Activated CD8-positive, alpha-beta memory T cell treated with anti-CD3 and anti-CD28 coated beads for 1 hour (primary cell): ENCODE measurements at regions not wholly inside any gene's neighbourhood (a gene's known extent, or its start where the extent isn't known, plus 50 kb on each side); places are given as distances from the start of the nearest gene placed in this dataset.
"Not testable (repeated sequence)": the region's sequence is repeated elsewhere in the genome, so short reads cannot be mapped to it uniquely, and the experiment has no call there.

ENCODE experiments used
- DNase-seq, 2 donors: peaks; one replicate each; pipeline ENCODE4 v3.0.0-alpha.2; 2020; ENCODE audit warnings: low read depth in 1 of 2; ENCODE audit errors: extremely low read depth in 1 of 2

- no peak for DNase-seq
These were observed 173.9 kb upstream of the PPP1R26 start for GRCh38 chr9:135305546-135306180.

DNA sequence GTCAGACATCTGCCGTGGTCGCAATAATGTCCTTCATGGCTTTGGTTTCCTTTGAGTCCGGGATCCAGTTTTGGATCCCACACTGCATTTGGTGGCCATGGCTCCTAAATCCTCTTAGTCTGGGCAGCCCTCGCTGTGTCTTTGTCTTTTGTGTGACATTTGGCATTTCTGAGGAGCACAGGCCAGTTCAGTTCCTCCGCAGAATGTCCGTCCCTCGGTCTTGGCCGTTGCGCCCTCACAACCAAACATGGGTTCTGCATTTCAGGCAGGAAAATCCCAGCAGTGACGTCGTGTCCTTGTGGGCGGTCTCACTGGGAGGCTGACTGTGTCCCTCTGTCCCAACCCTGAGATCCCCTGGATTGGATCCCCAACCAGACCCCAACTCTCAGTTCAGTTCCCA is 172.9 kb upstream of the PPP1R26 start:
- no peak for DNase-seq

DNA sequence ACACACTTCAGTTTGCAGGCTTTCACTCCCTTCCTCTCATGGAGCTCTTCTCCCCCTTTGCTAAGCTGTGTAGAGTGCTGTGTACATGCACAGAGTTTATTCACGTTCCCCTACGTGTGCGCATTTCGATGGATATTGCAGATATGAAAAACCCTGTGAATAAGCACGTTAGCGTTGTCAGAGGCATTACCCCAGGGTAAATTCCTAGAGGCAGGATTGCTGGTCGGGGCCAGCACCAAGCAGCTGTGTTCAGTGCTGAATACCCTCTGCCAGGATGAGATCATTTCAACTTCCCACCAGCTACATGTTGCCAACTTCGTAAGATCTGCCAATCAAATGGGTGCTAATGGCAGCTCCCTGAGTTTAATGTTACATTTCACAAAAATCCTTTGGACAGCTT is 172.3 kb upstream of the PPP1R26 start:
- no peak for DNase-seq

DNA sequence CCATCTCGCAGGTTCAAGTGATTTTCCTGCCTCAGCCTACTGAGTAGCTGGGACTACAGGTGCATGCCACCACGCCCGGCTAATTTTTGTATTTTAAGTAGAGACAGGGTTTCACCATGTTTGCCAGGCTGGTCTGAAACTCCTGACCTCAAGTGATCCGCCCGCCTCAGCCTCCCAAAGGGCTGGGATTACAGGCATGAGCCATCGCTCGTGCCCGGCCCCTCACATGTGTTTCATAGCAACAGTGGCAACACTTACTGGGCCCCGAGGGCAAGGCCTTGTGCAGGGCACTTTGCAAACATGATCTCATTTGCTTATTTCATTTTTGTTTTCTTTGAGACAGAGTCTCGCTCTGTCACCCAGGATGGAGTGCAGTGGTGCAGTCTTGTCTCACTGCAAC is 171.7 kb upstream of the PPP1R26 start:
- not testable (repeated sequence) for DNase-seq

DNA sequence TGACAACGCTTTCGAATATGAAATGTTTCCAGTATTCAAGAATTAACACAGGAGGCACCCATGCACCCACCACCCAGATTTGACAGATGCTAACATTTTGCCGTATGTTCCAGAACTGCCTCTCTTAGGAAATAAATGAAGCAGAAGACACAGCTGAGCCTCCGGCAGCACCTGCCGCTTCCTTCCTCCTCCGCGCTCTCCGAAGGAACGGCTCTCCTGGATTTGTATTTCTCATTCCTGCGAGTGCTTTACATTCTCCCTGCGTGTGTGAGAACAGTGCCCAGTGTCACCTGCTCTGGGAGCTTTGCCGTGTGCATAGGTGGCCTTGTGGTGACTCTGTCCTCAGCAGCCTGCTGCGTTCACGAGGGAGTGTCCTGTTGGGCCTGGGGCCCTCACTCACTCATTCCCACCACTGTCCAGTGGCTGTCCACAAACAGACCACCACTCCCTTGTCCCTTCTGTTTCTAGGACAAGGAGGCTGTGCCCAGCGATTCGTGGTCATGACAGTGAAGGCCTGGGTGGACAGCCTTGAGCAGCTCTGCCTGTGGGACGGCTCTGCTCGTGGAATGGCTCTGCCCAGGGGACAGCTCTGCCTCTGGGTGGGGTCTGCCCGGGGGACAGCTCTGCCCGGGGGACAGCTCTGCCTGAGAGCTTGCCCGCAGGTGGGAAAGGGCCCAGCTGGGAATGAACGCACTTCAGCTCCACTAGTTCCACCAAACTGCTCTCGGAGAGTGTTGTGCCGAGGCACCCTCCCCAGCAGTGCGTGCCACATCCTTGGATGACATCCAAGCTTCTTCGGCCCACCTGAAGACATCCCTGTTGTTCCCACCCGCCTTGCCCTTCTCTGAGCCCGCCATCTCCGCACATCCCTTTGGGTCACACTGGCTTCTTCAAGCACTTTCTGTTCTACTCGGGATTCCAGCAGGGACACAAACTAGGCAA is 170.5 kb upstream of the PPP1R26 start:
- DNase-seq = no peak

DNA sequence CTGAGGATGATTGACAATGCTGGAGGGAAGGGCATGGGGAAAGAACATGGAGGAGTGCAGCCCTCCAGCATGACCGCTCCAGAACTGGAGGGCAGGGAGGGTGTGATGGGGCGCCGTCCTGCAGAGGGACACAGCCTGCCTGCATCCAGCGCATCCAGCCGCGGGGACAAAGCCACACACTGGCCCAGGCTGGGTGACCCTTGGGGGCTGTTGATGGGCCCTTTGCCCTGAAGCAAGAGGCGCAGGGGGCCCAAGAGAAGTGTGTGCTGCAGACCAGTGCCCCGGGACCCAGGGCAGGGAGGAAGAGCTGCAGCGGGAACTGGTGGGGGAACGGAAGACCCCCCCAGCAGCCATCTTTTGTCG is 169.8 kb upstream of the PPP1R26 start:
- no peak for DNase-seq

DNA sequence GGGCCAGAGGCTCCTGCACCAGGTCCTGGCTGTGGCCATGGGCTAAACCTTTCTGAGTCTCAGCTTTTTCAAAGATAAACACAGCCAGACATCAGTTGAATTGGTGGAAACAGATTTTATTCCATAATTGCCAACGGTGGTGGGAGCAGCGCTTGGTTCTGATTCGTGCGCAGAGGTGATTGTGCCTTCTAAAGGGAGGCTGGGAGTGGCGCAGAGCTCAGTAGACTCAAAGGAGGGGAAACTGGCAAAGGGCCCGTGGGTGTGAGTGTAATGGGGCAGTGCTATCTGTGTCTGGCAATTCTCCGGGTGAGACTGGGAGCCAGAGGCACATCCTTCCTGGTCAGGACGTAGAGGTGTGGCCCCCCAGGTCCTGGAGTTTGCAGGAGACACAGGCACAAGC is 169.4 kb upstream of the PPP1R26 start:
- DNase-seq = no peak

GRCh38 chr9:135315572-135315971 is 164.0 kb upstream of the PPP1R26 start:
- DNase-seq = no peak

GRCh38 chr9:135320331-135320730 is 159.3 kb upstream of the PPP1R26 start:
- no peak for DNase-seq

- DNase-seq = no peak
These were observed 158.6 kb upstream of the PPP1R26 start for GRCh38 chr9:135320943-135321342.

DNA sequence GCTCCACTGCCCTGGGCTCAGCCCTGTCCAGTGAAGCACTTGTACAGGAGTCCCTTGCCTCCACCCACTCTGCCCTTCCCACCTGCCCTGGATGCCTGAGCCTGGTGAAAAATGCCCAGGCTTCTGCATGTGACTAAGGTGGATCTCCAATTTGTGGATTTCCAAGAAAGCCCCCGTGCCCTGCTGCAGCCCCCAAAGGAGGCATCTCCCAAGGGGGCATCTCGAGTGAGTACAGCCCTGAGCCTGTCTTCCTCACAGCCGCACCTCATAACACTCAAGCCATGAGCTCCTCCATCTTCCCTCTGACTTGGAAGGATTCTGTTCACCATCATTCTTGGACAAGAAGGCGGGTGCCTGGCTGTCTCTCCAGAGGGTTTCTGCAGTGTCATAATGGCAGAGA is 158.0 kb upstream of the PPP1R26 start:
- no peak for DNase-seq

DNA sequence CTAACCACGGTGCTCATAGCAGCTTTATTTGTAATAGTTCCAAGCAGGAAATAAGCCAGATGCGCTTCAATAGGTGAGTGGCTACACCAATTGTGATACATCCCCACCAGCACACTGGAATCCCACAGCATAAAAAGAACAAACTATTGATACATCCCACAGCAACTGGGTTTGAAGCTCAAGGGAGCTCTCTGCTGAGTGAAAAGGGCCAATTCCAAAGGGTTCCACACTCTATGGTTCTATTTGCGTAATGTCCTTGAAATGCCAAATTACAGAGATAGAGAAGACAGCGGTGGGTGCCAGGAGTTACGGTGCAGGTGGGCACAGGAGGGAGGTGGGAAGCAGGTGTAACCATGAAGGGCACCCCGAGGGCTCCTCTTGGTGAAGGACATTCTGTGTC is 155.3 kb upstream of the PPP1R26 start:
- DNase-seq = no peak

GRCh38 chr9:135326141-135326540 is 153.4 kb upstream of the PPP1R26 start:
- no peak for DNase-seq

DNA sequence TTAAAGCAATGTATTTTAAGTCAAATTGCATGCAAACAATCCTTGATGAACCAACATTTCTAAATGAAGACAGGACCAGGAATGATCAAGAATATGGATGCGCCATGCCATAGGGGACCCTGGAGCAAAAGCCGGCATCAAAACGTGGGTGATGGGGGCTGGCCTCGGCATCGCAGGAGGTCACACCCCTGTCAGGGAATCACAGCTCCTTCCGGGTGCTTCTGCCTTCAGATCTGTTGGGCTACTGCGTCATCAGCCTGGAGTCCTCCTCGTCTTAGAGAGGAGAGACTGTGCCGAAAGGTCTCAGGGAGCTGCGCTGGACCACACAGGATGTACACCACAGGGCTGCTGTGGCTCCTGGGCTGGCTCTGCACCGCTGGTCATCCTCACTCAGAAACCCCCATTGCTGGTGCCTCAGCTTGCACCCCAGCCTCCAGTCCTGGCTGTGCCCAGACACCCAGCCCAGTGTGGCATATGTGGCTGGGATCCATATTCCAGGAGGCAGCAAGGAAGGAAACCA is 152.9 kb upstream of the PPP1R26 start:
- DNase-seq = no peak

GRCh38 chr9:135328485-135329417 is 150.8 kb upstream of the PPP1R26 start:
- DNase-seq = no peak

DNA sequence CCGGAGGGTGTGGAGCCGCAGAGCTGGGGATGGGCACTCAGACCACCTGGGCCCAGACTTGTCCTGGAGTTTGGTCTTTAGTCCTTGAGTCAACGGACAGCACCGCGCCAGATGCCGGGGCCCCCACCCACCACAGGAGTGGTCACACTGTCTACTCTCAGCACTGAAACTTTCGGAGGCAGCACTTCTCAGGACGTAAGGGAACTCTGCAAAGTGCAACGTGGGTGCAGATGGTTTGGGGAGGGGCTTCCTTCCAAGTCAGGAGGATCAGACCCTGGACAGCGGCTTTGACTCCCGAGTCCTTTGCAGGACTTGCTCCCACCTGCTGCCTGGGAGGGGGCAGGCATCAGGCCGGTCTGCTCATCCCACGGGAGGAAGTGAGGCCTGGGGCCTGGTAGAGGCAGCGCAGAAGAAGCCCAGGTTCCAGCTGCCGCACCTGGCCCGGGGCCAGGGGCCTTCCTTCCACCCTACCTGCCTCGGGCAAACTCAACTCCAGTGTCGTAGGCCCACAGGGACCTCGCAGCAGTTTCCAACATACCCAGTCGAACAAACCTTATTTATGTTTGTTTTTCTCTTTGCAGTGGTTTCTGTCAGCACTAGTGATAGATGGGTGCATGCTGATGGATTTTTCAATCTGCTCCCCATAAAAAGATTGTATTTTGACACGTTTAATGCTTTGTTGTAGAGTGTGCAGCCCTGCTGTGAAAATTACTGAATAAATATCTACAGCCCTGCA is 149.8 kb upstream of the PPP1R26 start:
- DNase-seq = no peak

GRCh38 chr9:135330307-135330631 is 149.3 kb upstream of the PPP1R26 start:
- no peak for DNase-seq

DNA sequence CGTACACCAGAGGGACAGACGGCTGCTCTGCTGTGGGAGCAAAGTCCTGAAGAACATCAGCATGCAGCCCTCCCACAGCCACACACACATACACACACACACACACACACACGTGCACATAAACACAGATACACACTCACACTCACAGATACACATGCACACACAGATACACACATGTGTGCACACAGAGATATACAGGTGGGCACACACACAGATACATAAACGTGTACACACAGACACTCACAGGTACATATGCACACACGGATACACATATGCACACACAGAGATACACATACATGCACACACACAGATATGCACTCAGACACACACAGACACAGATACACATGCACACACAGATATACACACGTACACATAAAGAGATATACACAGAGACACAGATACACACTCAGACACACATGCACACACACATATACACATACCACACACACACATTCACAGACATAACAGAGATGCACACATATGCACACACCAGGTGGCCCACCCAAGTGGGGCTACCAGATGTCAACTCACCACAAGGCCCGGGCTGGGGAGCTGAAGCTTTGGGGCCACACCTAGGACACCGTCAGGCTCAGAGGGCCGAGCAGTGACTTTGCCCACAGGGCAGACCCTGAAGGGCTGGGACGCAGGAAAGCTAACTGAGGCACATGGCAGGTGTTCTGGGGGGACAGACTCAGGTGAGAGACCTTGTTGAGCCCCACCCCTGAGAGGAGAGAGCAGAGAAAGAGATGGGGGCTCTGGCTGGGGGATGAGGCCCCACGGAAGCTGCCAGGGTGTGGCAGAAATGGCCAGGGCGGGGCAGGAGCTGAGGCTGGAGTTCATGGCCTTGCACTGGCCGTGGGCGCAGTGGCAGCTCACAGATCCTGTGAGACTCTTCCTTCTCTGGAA is 148.6 kb upstream of the PPP1R26 start:
- no peak for DNase-seq

GRCh38 chr9:135332516-135332915 is 147.1 kb upstream of the PPP1R26 start:
- no peak for DNase-seq
